ENCODE measurements at regions not wholly inside any gene's neighbourhood (a gene's known extent, or its start where the extent isn't known, plus 50 kb on each side); places are given as distances from the start of the nearest gene placed in this dataset.

DNA sequence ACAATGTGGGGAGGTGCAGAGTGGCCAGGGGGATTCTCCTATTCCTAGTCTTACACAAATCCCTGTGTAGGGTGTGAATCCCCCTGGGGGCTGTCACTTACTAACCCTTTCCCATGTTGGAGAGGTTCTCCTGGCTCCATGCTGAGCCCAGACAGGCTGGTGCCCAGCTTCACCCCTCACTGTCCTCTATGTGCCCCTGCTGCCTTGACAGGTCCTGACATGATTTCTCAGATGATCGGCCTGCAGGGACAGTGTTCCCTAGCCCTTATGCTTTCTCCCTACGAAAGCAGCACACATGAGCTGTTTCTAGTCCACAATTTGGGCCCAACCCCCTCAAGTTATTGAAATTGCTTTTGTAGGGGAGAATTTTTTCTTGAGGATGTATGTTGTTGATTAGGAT, 68.9 kb upstream of the FAM78B start:
- TF ChIP-seq, protein P1, sequence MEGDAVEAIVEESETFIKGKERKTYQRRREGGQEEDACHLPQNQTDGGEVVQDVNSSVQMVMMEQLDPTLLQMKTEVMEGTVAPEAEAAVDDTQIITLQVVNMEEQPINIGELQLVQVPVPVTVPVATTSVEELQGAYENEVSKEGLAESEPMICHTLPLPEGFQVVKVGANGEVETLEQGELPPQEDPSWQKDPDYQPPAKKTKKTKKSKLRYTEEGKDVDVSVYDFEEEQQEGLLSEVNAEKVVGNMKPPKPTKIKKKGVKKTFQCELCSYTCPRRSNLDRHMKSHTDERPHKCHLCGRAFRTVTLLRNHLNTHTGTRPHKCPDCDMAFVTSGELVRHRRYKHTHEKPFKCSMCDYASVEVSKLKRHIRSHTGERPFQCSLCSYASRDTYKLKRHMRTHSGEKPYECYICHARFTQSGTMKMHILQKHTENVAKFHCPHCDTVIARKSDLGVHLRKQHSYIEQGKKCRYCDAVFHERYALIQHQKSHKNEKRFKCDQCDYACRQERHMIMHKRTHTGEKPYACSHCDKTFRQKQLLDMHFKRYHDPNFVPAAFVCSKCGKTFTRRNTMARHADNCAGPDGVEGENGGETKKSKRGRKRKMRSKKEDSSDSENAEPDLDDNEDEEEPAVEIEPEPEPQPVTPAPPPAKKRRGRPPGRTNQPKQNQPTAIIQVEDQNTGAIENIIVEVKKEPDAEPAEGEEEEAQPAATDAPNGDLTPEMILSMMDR (IDR thresholded peaks at IDR 0.05): no peak
- no peak for TF ChIP-seq EP300 (IDR thresholded peaks at IDR 0.05; ENCODE audit: low read depth)

All from transverse colon (tissue), 3 donors.